ENCODE measurements at regions not wholly inside any gene's neighbourhood (a gene's known extent, or its start where the extent isn't known, plus 50 kb on each side); places are given as distances from the start of the nearest gene placed in this dataset.

GRCh38 chrX:39896951-39897740, 200.6 kb downstream of the BCOR start:
- 6 to 8% methylated on average over 18 of the region's 20 CpGs for WGBS, 2 experiments (ENCODE audit: low coverage in 1 of 2, low lambda C conversion rate in 2 of 2, missing lambda C conversion rate in 2 of 2)
- Histone ChIP-seq H3K4me3 (no peak overlapping the region), H3K27ac (peak overlapping the region; percentile 37; the same call in 1 of the 2 replicates), H3K9me3 (ENCODE audit: low read depth) (no peaks in the 10 kb centered on the region), H3K4me1 (ENCODE audit: insufficient read depth) (peaks cover 18% of the 10 kb centered on the region), H3K27me3 (replicated peaks; ENCODE audit: insufficient read depth) (no peaks in the 10 kb centered on the region), H3K9ac (no peak overlapping the region), H3K36me3 (ENCODE audit: low read depth) (no peaks in the 10 kb centered on the region), H2AFZ (peak overlapping the region; percentile 71), H4K20me1 (ENCODE audit: insufficient read depth) (no peaks in the 10 kb centered on the region), H3F3A (ENCODE audit: insufficient read depth) (no peaks in the 10 kb centered on the region), H3K9me2 (ENCODE audit: insufficient read depth) (no peaks in the 10 kb centered on the region), H3K4me2 (ENCODE audit: unreplicated experiment) (peak overlapping the region; percentile 35), H3K79me2 (ENCODE audit: insufficient read depth) (no peaks in the 10 kb centered on the region)
- in situ Hi-C loops (cut with MboI), result no loop called here
- DNase-seq, result peak; percentile 81
- TF ChIP-seq EZH2 (IDR thresholded peaks at IDR 0.05; ENCODE audit: insufficient read depth, poor library complexity, severe bottlenecking) (no peak), EZH2phosphoT487 (IDR thresholded peaks at IDR 0.05; ENCODE audit: insufficient read depth, low read depth) (no peak)

DNA sequence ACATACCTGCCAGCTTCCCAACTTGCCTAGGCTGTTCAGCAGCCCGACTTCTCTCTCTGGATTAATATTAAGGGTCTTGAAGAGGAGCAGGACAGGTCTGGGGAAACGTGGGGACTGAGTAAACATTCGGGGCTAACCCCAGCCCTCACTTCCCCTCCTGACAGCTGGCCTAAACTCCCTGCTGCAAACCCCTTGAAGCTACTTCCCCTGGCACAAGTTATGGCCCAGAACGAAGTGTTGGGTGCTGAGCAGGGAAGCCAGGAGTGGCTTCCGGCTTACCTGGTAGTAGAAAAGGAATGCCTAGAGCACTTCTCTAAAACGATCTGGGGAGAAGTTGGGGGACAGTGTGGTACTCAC, 200.0 kb downstream of the BCOR start:
- no peaks in the 10 kb centered on the region for H3K9me3 ChIP-seq (ENCODE audit: low read depth)
- peaks cover 3% of the 10 kb centered on the region; the same call in 1 of the 2 replicates for H3F3A ChIP-seq (ENCODE audit: insufficient read depth)
- H3K9ac ChIP-seq, result no peak overlapping the region
- H3K9me2 ChIP-seq (ENCODE audit: insufficient read depth), result no peaks in the 10 kb centered on the region
- H2AFZ ChIP-seq, result peak overlapping the region; percentile 71
- TF ChIP-seq EZH2 (IDR thresholded peaks at IDR 0.05; ENCODE audit: insufficient read depth, poor library complexity, severe bottlenecking) (no peak), EZH2phosphoT487 (IDR thresholded peaks at IDR 0.05; ENCODE audit: insufficient read depth, low read depth) (no peak)
- no peaks in the 10 kb centered on the region for H3K79me2 ChIP-seq (ENCODE audit: insufficient read depth)
- H3K36me3 ChIP-seq (ENCODE audit: low read depth), result no peaks in the 10 kb centered on the region
- DNase-seq, result no peak
- WGBS, 2 experiments (ENCODE audit: low coverage in 1 of 2, low lambda C conversion rate in 2 of 2, missing lambda C conversion rate in 2 of 2), result 20 to 23% methylated on average over 5 to 6 of the region's 6 CpGs
- H3K4me3 ChIP-seq, result no peak overlapping the region
- no peaks in the 10 kb centered on the region for H3K27me3 ChIP-seq (replicated peaks; ENCODE audit: insufficient read depth)
- H3K4me1 ChIP-seq (ENCODE audit: insufficient read depth), result peaks cover 18% of the 10 kb centered on the region
- peak overlapping the region; percentile 37; the same call in 1 of the 2 replicates for H3K27ac ChIP-seq
- in situ Hi-C loops (cut with MboI), result no loop called here
- peak overlapping the region; percentile 35 for H3K4me2 ChIP-seq (ENCODE audit: unreplicated experiment)
- H4K20me1 ChIP-seq (ENCODE audit: insufficient read depth), result no peaks in the 10 kb centered on the region

DNA sequence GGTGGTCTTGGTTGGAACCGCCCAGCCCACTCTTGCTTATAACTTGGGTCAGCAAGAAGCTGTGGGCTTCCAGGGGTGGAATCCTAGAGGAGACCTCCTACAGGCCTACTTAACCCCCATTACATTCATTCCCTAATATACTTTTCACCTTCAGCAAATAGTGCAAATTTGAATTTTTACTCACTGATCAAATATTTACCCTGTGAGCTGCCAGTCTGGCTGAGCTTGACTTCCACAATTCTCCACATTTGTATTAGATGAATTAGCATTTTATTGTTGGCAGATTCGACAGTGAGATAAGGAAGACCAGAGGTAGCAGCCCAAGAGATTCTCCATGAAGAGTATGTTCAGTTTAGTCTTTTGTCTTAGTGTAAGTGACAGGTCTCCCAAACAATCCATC, 199.6 kb downstream of the BCOR start:
- H2AFZ ChIP-seq, result no peak overlapping the region
- 92 to 96% methylated on average over 2 of the region's 2 CpGs for WGBS, 2 experiments (ENCODE audit: low coverage in 1 of 2, low lambda C conversion rate in 2 of 2, missing lambda C conversion rate in 2 of 2)
- H3K9me2 ChIP-seq (ENCODE audit: insufficient read depth), result no peaks in the 10 kb centered on the region
- DNase-seq, result no peak
- peaks cover 21% of the 10 kb centered on the region for H3K4me1 ChIP-seq (ENCODE audit: insufficient read depth)
- TF ChIP-seq EZH2 (IDR thresholded peaks at IDR 0.05; ENCODE audit: insufficient read depth, poor library complexity, severe bottlenecking) (no peak), EZH2phosphoT487 (IDR thresholded peaks at IDR 0.05; ENCODE audit: insufficient read depth, low read depth) (no peak)
- H3F3A ChIP-seq (ENCODE audit: insufficient read depth), result peaks cover 8% of the 10 kb centered on the region; the same call in 1 of the 2 replicates
- H3K4me2 ChIP-seq (ENCODE audit: unreplicated experiment), result peak overlapping the region; percentile 35
- H3K27ac ChIP-seq, result no peak overlapping the region
- H3K4me3 ChIP-seq, result no peak overlapping the region
- H3K27me3 ChIP-seq (replicated peaks; ENCODE audit: insufficient read depth), result no peaks in the 10 kb centered on the region
- in situ Hi-C loops (cut with MboI), result no loop called here
- H3K79me2 ChIP-seq (ENCODE audit: insufficient read depth), result no peaks in the 10 kb centered on the region
- H3K9ac ChIP-seq, result no peak overlapping the region
- no peaks in the 10 kb centered on the region for H4K20me1 ChIP-seq (ENCODE audit: insufficient read depth)
- no peaks in the 10 kb centered on the region for H3K9me3 ChIP-seq (ENCODE audit: low read depth)
- no peaks in the 10 kb centered on the region for H3K36me3 ChIP-seq (ENCODE audit: low read depth)

DNA sequence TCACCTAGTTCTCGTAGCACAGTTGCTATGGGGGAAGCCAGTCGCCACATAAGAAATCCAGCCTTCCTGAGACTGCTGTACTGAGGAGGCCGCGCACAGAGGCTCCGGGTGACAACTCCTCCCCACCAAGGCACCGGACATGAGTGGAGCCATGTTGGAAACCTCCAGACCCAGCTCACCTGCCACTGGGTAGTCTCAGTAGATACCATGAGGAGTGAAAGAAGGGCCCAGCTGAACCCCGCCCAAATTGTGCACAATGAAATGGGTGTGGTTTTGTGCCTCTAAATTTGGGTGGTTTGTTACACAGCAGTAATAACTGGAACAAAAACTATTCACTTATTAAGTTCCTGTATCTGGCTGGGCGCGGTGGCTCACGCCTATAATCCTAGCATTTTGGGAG, 198.7 kb downstream of the BCOR start:
- Histone ChIP-seq H3K9me2 (ENCODE audit: insufficient read depth) (no peaks in the 10 kb centered on the region), H3K4me2 (ENCODE audit: unreplicated experiment) (no peak overlapping the region), H2AFZ (no peak overlapping the region), H3F3A (ENCODE audit: insufficient read depth) (peaks cover 9% of the 10 kb centered on the region; the same call in 1 of the 2 replicates), H3K9me3 (ENCODE audit: low read depth) (no peaks in the 10 kb centered on the region), H3K4me3 (no peak overlapping the region), H3K79me2 (ENCODE audit: insufficient read depth) (no peaks in the 10 kb centered on the region), H3K9ac (no peak overlapping the region), H3K27me3 (replicated peaks; ENCODE audit: insufficient read depth) (no peaks in the 10 kb centered on the region), H3K4me1 (ENCODE audit: insufficient read depth) (peaks cover 22% of the 10 kb centered on the region), H3K36me3 (ENCODE audit: low read depth) (no peaks in the 10 kb centered on the region), H4K20me1 (ENCODE audit: insufficient read depth) (no peaks in the 10 kb centered on the region), H3K27ac (no peak overlapping the region)
- DNase-seq, result no peak
- TF ChIP-seq EZH2 (IDR thresholded peaks at IDR 0.05; ENCODE audit: insufficient read depth, poor library complexity, severe bottlenecking), result no peak
- no peak for TF ChIP-seq EZH2phosphoT487 (IDR thresholded peaks at IDR 0.05; ENCODE audit: insufficient read depth, low read depth)
- in situ Hi-C loops (cut with MboI), result no loop called here
- WGBS, 2 experiments (ENCODE audit: low coverage in 1 of 2, low lambda C conversion rate in 2 of 2, missing lambda C conversion rate in 2 of 2), result 93 to 95% methylated on average over 3 to 10 of the region's 10 CpGs
